ENCODE measurements at regions not wholly inside any gene's neighbourhood (a gene's known extent, or its start where the extent isn't known, plus 50 kb on each side); places are given as distances from the start of the nearest gene placed in this dataset.

- Histone ChIP-seq H3K27ac (no peak overlapping the region), H3K4me3 (no peak overlapping the region), H3K27me3 (no peaks in the 10 kb centered on the region), H3K4me1 (no peaks in the 10 kb centered on the region), H3K36me3 (no peaks in the 10 kb centered on the region), H3K9me3 (no peaks in the 10 kb centered on the region)
- no peak for DNase-seq (ENCODE audit: extremely low spot score in 2 of 2)
- TF ChIP-seq POLR2AphosphoS5 (IDR thresholded peaks at IDR 0.05; ENCODE audit: insufficient read depth in 1 of 2, low read depth in 1 of 2) (no peak), POLR2A (IDR thresholded peaks at IDR 0.05) (no peak), CTCF (IDR thresholded peaks at IDR 0.05) (no peak)
- intact Hi-C loops (cut with DNase I), result no loop called here
These were observed 748.7 kb downstream of the TLE4 start for GRCh38 chr9:80320480-80320879.

- intact Hi-C loops (cut with DNase I), result no loop called here
- no peaks in the 10 kb centered on the region for H3K9me3 ChIP-seq
- no peak for TF ChIP-seq POLR2AphosphoS5 (IDR thresholded peaks at IDR 0.05; ENCODE audit: insufficient read depth in 1 of 2, low read depth in 1 of 2)
- TF ChIP-seq POLR2A (IDR thresholded peaks at IDR 0.05), result no peak
- TF ChIP-seq CTCF (IDR thresholded peaks at IDR 0.05), result no peak
- H3K4me1 ChIP-seq, result no peaks in the 10 kb centered on the region
- DNase-seq (ENCODE audit: extremely low spot score in 2 of 2), result no peak
- H3K27ac ChIP-seq, result no peak overlapping the region
- no peaks in the 10 kb centered on the region for H3K36me3 ChIP-seq
- H3K4me3 ChIP-seq, result no peak overlapping the region
- no peaks in the 10 kb centered on the region for H3K27me3 ChIP-seq
These were observed 733.4 kb downstream of the TLE4 start for GRCh38 chr9:80305136-80305535.

- Histone ChIP-seq H3K27me3 (no peaks in the 10 kb centered on the region), H3K4me1 (no peaks in the 10 kb centered on the region), H3K4me3 (no peak overlapping the region), H3K9me3 (no peaks in the 10 kb centered on the region), H3K27ac (no peak overlapping the region), H3K36me3 (no peaks in the 10 kb centered on the region)
- TF ChIP-seq POLR2A (IDR thresholded peaks at IDR 0.05) (no peak), CTCF (IDR thresholded peaks at IDR 0.05) (no peak), POLR2AphosphoS5 (IDR thresholded peaks at IDR 0.05; ENCODE audit: insufficient read depth in 1 of 2, low read depth in 1 of 2) (no peak)
- intact Hi-C loops (cut with DNase I), result no loop called here
- no peak for DNase-seq (ENCODE audit: extremely low spot score in 2 of 2)
These were observed 723.2 kb downstream of the TLE4 start for GRCh38 chr9:80294955-80295354.

- Histone ChIP-seq H3K9me3 (no peaks in the 10 kb centered on the region), H3K27ac (no peak overlapping the region), H3K27me3 (no peaks in the 10 kb centered on the region), H3K4me3 (no peak overlapping the region), H3K4me1 (no peaks in the 10 kb centered on the region), H3K36me3 (no peaks in the 10 kb centered on the region)
- intact Hi-C loops (cut with DNase I), result no loop called here
- no peak for TF ChIP-seq POLR2AphosphoS5 (IDR thresholded peaks at IDR 0.05; ENCODE audit: insufficient read depth in 1 of 2, low read depth in 1 of 2)
- no peak for TF ChIP-seq CTCF (IDR thresholded peaks at IDR 0.05)
- TF ChIP-seq POLR2A (IDR thresholded peaks at IDR 0.05), result no peak
- no peak for DNase-seq (ENCODE audit: extremely low spot score in 2 of 2)
These were observed 722.6 kb downstream of the TLE4 start for GRCh38 chr9:80294318-80294717.

- Histone ChIP-seq H3K4me3 (no peak overlapping the region), H3K9me3 (no peaks in the 10 kb centered on the region), H3K36me3 (no peaks in the 10 kb centered on the region), H3K27me3 (no peaks in the 10 kb centered on the region), H3K27ac (no peak overlapping the region), H3K4me1 (no peaks in the 10 kb centered on the region)
- DNase-seq (ENCODE audit: extremely low spot score in 2 of 2), result no peak
- no peak for TF ChIP-seq POLR2AphosphoS5 (IDR thresholded peaks at IDR 0.05; ENCODE audit: insufficient read depth in 1 of 2, low read depth in 1 of 2)
- no peak for TF ChIP-seq POLR2A (IDR thresholded peaks at IDR 0.05)
- no peak for TF ChIP-seq CTCF (IDR thresholded peaks at IDR 0.05)
- intact Hi-C loops (cut with DNase I), result no loop called here
These were observed 720.5 kb downstream of the TLE4 start for GRCh38 chr9:80292231-80292630.

Measured in vagina (tissue), 2 donors.